Suppressor macrophage (primary cell): ENCODE measurements at regions not wholly inside any gene's neighbourhood (a gene's known extent, or its start where the extent isn't known, plus 50 kb on each side); places are given as distances from the start of the nearest gene placed in this dataset.

Experiments
- DNase-seq, 4 experiments: peaks; one replicate each; pipeline ENCODE4 v3.0.0-alpha.2; 2020 to 2022

- DNase-seq = peak in 1 of 4 experiments; percentile 9
Observed at GRCh38 chr10:2980791-2981360, 86.5 kb upstream of the PFKP start.

- DNase-seq = peak in 3 of 4 experiments; percentile 32 to 50 (median 44)
Observed at GRCh38 chr10:2980116-2980515, 87.2 kb upstream of the PFKP start.

- DNase-seq = peak; percentile 60 to 85 (median 75)
Observed at GRCh38 chr10:2979306-2979705, 88.0 kb upstream of the PFKP start.

- no peak for DNase-seq
Observed at GRCh38 chr10:2978574-2979273, 88.6 kb upstream of the PFKP start.

GRCh38 chr10:2978111-2978510 lies 89.2 kb upstream of the PFKP start:
- peak in 3 of 4 experiments; percentile 41 to 63 (median 47) for DNase-seq

GRCh38 chr10:2974503-2975207 lies 92.7 kb upstream of the PFKP start:
- DNase-seq = no peak

GRCh38 chr10:2974083-2974482 lies 93.3 kb upstream of the PFKP start:
- DNase-seq = no peak

GRCh38 chr10:2972810-2973209 lies 94.5 kb upstream of the PFKP start:
- no peak for DNase-seq

- DNase-seq = no peak
Observed at GRCh38 chr10:2972216-2972615, 95.1 kb upstream of the PFKP start.

GRCh38 chr10:2970190-2970823 lies 97.0 kb upstream of the PFKP start:
- DNase-seq = no peak

GRCh38 chr10:2968401-2969058 lies 98.8 kb upstream of the PFKP start:
- DNase-seq = peak; percentile 2 to 38 (median 28)

GRCh38 chr10:2966134-2966533 lies 101.2 kb upstream of the PFKP start:
- DNase-seq = no peak

- no peak for DNase-seq
Observed at GRCh38 chr10:2964632-2965296, 102.6 kb upstream of the PFKP start.

- DNase-seq = no peak
Observed at GRCh38 chr10:2963889-2964631, 103.3 kb upstream of the PFKP start.

GRCh38 chr10:2962194-2962593 lies 105.2 kb upstream of the PFKP start:
- DNase-seq = no peak

GRCh38 chr10:2958659-2959058 lies 108.7 kb upstream of the PFKP start:
- DNase-seq = no peak

GRCh38 chr10:2957785-2958184 lies 109.6 kb upstream of the PFKP start:
- no peak for DNase-seq

GRCh38 chr10:2955064-2955463 lies 112.3 kb upstream of the PFKP start:
- DNase-seq = no peak

GRCh38 chr10:2953495-2953894 lies 113.9 kb upstream of the PFKP start:
- DNase-seq = no peak

- no peak for DNase-seq
Observed at GRCh38 chr10:2951235-2951835, 116.0 kb upstream of the PFKP start.

GRCh38 chr10:2950546-2950945 lies 116.8 kb upstream of the PFKP start:
- DNase-seq = no peak
